Fibroblast of skin of scalp (primary cell): ENCODE measurements at regions not wholly inside any gene's neighbourhood (a gene's known extent, or its start where the extent isn't known, plus 50 kb on each side); places are given as distances from the start of the nearest gene placed in this dataset.

Experiments used
- DNase-seq: peaks from one replicate; pipeline ENCODE4 v3.0.0-alpha.2; 2013

GRCh38 chr3:160170409-160171370, 54.5 kb upstream of the C3orf80 start:
- no peak for DNase-seq

GRCh38 chr3:160171813-160172212, 53.4 kb upstream of the C3orf80 start:
- no peak for DNase-seq

- DNase-seq: peak; percentile 6
Observed at GRCh38 chr3:160174621-160175020, 50.6 kb upstream of the C3orf80 start.
